SK-N-SH (cell line): ENCODE measurements at regions not wholly inside any gene's neighbourhood (a gene's known extent, or its start where the extent isn't known, plus 50 kb on each side); places are given as distances from the start of the nearest gene placed in this dataset.

Experiments used
- CTCF ChIA-PET: fragments of 300-600, 350-600 bp; formaldehyde crosslinking; extraction: SDS; loops from one replicate; lab custom pipeline; 2021; lab: Yijun Ruan, JAX
- POLR2A ChIA-PET: fragments of 350-600 bp; sonication (Branson Sonifier 250); formaldehyde crosslinking; extraction: SDS; loops from one replicate; lab custom pipeline; 2020; ENCODE audit warnings: antibody characterized with exemption, inconsistent platforms; lab: Yijun Ruan, JAX
- DNase-seq: peaks from one replicate; pipeline ENCODE4 v3.0.0; 2012
- H2AFZ ChIP-seq: fragments of 200-600 bp; sonication (generic); 2 replicates; pipeline ENCODE4 v1.8.1; 2016; ENCODE audit warnings: antibody characterized with exemption, mild to moderate bottlenecking, low read depth
- H3F3A ChIP-seq: fragments of 200-600 bp; sonication (generic); replicated peaks from 2 replicates; pipeline ENCODE3; 2016; ENCODE audit warnings: antibody characterized with exemption, mild to moderate bottlenecking; ENCODE audit not compliant: insufficient read depth
- H3K27ac ChIP-seq, 2 experiments: fragments of 200-500 bp in 1 of 2; fragments of 200-600 bp in 1 of 2; sonication (Bioruptor generic) in 1 of 2; sonication (generic), shearing (Covaris generic) in 1 of 2; 2 replicates each; pipeline versions ENCODE4 v1.5.1 to v1.6.1; 2014 to 2016; ENCODE audit warnings: low read depth in 2 of 2, inconsistent platforms in 1 of 2, low read length in 1 of 2, mild to moderate bottlenecking in 1 of 2, mixed read lengths in 1 of 2
- H3K27me3 ChIP-seq: fragments of 200-600 bp; sonication (generic), shearing (Covaris generic); 2 replicates; pipeline ENCODE4 v1.6.1; 2016; ENCODE audit warnings: mixed run types; ENCODE audit not compliant: insufficient read depth
- H3K36me3 ChIP-seq, 2 experiments: fragments of 200-500 bp in 1 of 2; fragments of 200-600 bp in 1 of 2; sonication (Bioruptor generic) in 1 of 2; sonication (generic) in 1 of 2; replicated peaks in 1 of 2; 2 replicates each; pipeline versions ENCODE3 to v1.5.1; 2014 to 2016; ENCODE audit warnings: low read length in 1 of 2, mild to moderate bottlenecking in 1 of 2; ENCODE audit not compliant: insufficient read depth in 2 of 2, control insufficient read depth in 1 of 2
- H3K4me1 ChIP-seq, 2 experiments: fragments of 200-500 bp in 1 of 2; fragments of 200-600 bp in 1 of 2; sonication (Bioruptor generic) in 1 of 2; sonication (generic), shearing (Covaris generic) in 1 of 2; 2 replicates each; pipeline versions ENCODE4 v1.5.1 to v1.6.1; 2014 to 2016; ENCODE audit warnings: low read depth in 1 of 2, low read length in 1 of 2, mixed run types in 1 of 2; ENCODE audit not compliant: insufficient read depth in 2 of 2, control insufficient read depth in 1 of 2
- H3K4me2 ChIP-seq: fragments of 200-600 bp; sonication (generic), shearing (Covaris generic); 2 replicates; pipeline ENCODE4 v1.6.1; 2017; ENCODE audit warnings: mixed run types
- H3K4me3 ChIP-seq, 2 experiments: fragments of 200-500 bp in 1 of 2; fragments of 200-600 bp in 1 of 2; sonication (Bioruptor generic) in 1 of 2; sonication (generic), shearing (Covaris generic) in 1 of 2; 2 replicates each; pipeline versions ENCODE4 v1.5.1 to v1.8.1; 2014 to 2016; ENCODE audit warnings: low read depth in 2 of 2, inconsistent platforms in 1 of 2, low read length in 1 of 2, mild to moderate bottlenecking in 1 of 2, mixed read lengths in 1 of 2, moderate library complexity in 1 of 2
- H3K79me2 ChIP-seq: fragments of 200-600 bp; sonication (generic); 2 replicates; pipeline ENCODE4 v1.8.1; 2017; ENCODE audit warnings: mild to moderate bottlenecking; ENCODE audit not compliant: insufficient read depth
- H3K9ac ChIP-seq: fragments of 200-600 bp; sonication (generic); 2 replicates; pipeline ENCODE4 v1.6.1; 2017; ENCODE audit warnings: mixed run types
- H3K9me2 ChIP-seq: fragments of 200-600 bp; sonication (generic); 2 replicates; pipeline ENCODE4 v1.6.1; 2017; ENCODE audit warnings: mixed run types
- H3K9me3 ChIP-seq: fragments of 200-600 bp; sonication (generic); 2 replicates; pipeline ENCODE4 v1.6.1; 2017; ENCODE audit warnings: mixed run types, mild to moderate bottlenecking, moderate library complexity
- H4K20me1 ChIP-seq: fragments of 200-600 bp; sonication (generic); 2 replicates; pipeline ENCODE4 v1.6.1; 2017; ENCODE audit warnings: mild to moderate bottlenecking, mixed run types; ENCODE audit not compliant: insufficient read depth
- CHD2 ChIP-seq: fragments of 150-350 bp; IDR thresholded peaks from 2 replicates; pipeline ENCODE4 v1.6.1; 2018; ENCODE audit warnings: low read length; ENCODE audit not compliant: partially characterized antibody
- ELF1 ChIP-seq: IDR thresholded peaks from 2 replicates; pipeline ENCODE4 v1.4.0; 2012
- EZH2phosphoT487 ChIP-seq: fragments of 200-600 bp; sonication (generic); IDR thresholded peaks from 2 replicates; pipeline ENCODE4 v1.6.1; 2017; ENCODE audit warnings: low read depth, mixed run types, mild to moderate bottlenecking, antibody characterized with exemption, moderate library complexity, borderline replicate concordance
- FOXJ3 ChIP-seq: sonication (generic); formaldehyde crosslinking; IDR thresholded peaks from 2 replicates; pipeline ENCODE4 v1.5.1; 2020; ENCODE audit warnings: mild to moderate bottlenecking, missing genetic modification reagents
- GABPA ChIP-seq: IDR thresholded peaks from 2 replicates; pipeline ENCODE4 v1.4.0; 2012; ENCODE audit warnings: low read depth, mild to moderate bottlenecking
- GATA2 ChIP-seq: sonication (generic); formaldehyde crosslinking; IDR thresholded peaks from 2 replicates; pipeline ENCODE4 v1.5.0; 2020; ENCODE audit warnings: mild to moderate bottlenecking, missing genetic modification reagents
- JUND ChIP-seq: IDR thresholded peaks from 2 replicates; pipeline ENCODE4 v1.4.0; 2012
- MEF2A ChIP-seq: IDR thresholded peaks from 2 replicates; pipeline ENCODE4 v1.4.0; 2012; ENCODE audit warnings: low read depth, borderline replicate concordance
- MXI1 ChIP-seq: IDR thresholded peaks from 2 replicates; pipeline ENCODE4 v1.6.1; 2012; ENCODE audit warnings: mild to moderate bottlenecking, low read depth, low read length, improper control_type of control experiment
- NFIC ChIP-seq: IDR thresholded peaks from 2 replicates; pipeline ENCODE4 v1.4.0; 2012; ENCODE audit warnings: borderline replicate concordance
- RCOR1 ChIP-seq: fragments of 150-350 bp; IDR thresholded peaks from 2 replicates; pipeline ENCODE4 v1.6.1; 2017; ENCODE audit warnings: antibody characterized with exemption, low read length
- RFX5 ChIP-seq: IDR thresholded peaks from 2 replicates; pipeline ENCODE4 v1.6.1; 2012; ENCODE audit warnings: mild to moderate bottlenecking, improper control_type of control experiment, low read length
- RXRA ChIP-seq: IDR thresholded peaks from 2 replicates; pipeline ENCODE4 v1.4.0; 2012; ENCODE audit warnings: low read depth, mild to moderate bottlenecking, borderline replicate concordance
- SIN3A ChIP-seq: IDR thresholded peaks from 2 replicates; pipeline ENCODE4 v1.6.1; 2012; ENCODE audit warnings: low read depth, mild to moderate bottlenecking, low read length, moderate library complexity, borderline replicate concordance
- SMC3 ChIP-seq: IDR thresholded peaks from 2 replicates; pipeline ENCODE4 v1.6.1; 2012; ENCODE audit warnings: low read depth, low read length, improper control_type of control experiment
- TEAD4 ChIP-seq: IDR thresholded peaks from 2 replicates; pipeline ENCODE4 v1.4.0; 2012; ENCODE audit warnings: mild to moderate bottlenecking, borderline replicate concordance; ENCODE audit not compliant: insufficient read depth
- whole genome bisulfite sequencing: methylation state at CpG from one replicate; pipeline ENCODE4 v1.1.6; 2017; ENCODE audit warnings: low lambda C conversion rate; 5-methylcytosine and 5-hydroxymethylcytosine counted together
- TF ChIP-seq, protein P1 (sequence below): IDR thresholded peaks from 2 replicates; pipeline ENCODE4 v1.6.1; 2012; ENCODE audit warnings: mild to moderate bottlenecking, low read depth, low read length, moderate library complexity
- TF ChIP-seq, protein P2 (sequence below): fragments of 200-600 bp; sonication (generic); IDR thresholded peaks from 2 replicates; pipeline ENCODE4 v1.6.1; 2017; ENCODE audit warnings: antibody characterized with exemption, mild to moderate bottlenecking, moderate library complexity
- TF ChIP-seq, protein P3 (sequence below): IDR thresholded peaks from 2 replicates; pipeline ENCODE4; 2012
- TF ChIP-seq, protein P4 (sequence below): fragments of 150-350 bp; IDR thresholded peaks from 2 replicates; pipeline ENCODE4 v1.6.1; 2016; ENCODE audit warnings: mild to moderate bottlenecking, low read depth, low read length

DNA sequence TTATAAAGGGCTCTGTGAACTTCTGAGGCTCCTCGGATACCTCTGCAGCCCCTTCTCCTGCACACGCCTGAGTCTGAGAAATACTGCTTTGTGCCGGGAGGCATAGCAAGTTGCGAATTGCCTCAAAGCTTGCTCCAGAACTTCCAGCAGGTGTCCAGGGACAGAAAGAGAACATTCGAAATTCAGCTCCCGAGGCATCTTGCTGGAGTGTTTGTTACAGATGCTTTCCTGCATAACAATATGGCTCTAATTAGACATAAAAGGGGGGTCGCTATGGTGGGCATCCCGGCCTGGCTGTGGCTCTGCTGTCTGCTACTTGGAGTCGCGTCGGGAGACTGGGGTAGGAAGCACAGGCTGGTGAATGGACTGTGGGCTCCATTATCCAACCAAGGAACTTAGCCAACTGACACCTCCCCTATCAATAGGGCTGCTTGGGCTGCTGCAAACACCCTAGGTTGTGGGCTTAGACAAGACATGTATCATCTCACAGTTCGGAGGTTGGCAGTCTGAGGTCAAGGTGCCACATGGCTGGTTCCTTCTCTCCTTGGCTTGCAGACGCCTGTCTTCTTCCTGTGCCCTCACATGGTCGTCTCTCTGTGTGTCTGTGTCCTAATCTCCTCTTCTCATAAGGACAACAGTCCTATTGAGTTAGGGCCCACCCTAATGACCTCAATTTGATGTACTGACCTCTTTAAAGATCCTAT lies 607.0 kb downstream of the NPHP4 start:
- Histone ChIP-seq H3K36me3 (no peaks in the 10 kb centered on the region), H3K9me2 (no peaks in the 10 kb centered on the region), H3K79me2 (no peaks in the 10 kb centered on the region), H3K4me3 (no peak overlapping the region), H3K4me1 (peaks cover 0 to 13% of the 10 kb centered on the region in 2 experiments; a peak in 1 of 4 replicates), H4K20me1 (no peaks in the 10 kb centered on the region), H3F3A (no peaks in the 10 kb centered on the region), H3K27me3 (no peaks in the 10 kb centered on the region), H3K27ac (no peak overlapping the region), H3K4me2 (no peak overlapping the region), H2AFZ (no peak overlapping the region), H3K9ac (no peak overlapping the region), H3K9me3 (no peaks in the 10 kb centered on the region)
- 28% methylated on average over 12 of the region's 14 CpGs for WGBS
- POLR2A ChIA-PET, result no interaction called here
- TF ChIP-seq, protein P1, sequence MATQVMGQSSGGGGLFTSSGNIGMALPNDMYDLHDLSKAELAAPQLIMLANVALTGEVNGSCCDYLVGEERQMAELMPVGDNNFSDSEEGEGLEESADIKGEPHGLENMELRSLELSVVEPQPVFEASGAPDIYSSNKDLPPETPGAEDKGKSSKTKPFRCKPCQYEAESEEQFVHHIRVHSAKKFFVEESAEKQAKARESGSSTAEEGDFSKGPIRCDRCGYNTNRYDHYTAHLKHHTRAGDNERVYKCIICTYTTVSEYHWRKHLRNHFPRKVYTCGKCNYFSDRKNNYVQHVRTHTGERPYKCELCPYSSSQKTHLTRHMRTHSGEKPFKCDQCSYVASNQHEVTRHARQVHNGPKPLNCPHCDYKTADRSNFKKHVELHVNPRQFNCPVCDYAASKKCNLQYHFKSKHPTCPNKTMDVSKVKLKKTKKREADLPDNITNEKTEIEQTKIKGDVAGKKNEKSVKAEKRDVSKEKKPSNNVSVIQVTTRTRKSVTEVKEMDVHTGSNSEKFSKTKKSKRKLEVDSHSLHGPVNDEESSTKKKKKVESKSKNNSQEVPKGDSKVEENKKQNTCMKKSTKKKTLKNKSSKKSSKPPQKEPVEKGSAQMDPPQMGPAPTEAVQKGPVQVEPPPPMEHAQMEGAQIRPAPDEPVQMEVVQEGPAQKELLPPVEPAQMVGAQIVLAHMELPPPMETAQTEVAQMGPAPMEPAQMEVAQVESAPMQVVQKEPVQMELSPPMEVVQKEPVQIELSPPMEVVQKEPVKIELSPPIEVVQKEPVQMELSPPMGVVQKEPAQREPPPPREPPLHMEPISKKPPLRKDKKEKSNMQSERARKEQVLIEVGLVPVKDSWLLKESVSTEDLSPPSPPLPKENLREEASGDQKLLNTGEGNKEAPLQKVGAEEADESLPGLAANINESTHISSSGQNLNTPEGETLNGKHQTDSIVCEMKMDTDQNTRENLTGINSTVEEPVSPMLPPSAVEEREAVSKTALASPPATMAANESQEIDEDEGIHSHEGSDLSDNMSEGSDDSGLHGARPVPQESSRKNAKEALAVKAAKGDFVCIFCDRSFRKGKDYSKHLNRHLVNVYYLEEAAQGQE, result no peak
- TF ChIP-seq, protein P2, sequence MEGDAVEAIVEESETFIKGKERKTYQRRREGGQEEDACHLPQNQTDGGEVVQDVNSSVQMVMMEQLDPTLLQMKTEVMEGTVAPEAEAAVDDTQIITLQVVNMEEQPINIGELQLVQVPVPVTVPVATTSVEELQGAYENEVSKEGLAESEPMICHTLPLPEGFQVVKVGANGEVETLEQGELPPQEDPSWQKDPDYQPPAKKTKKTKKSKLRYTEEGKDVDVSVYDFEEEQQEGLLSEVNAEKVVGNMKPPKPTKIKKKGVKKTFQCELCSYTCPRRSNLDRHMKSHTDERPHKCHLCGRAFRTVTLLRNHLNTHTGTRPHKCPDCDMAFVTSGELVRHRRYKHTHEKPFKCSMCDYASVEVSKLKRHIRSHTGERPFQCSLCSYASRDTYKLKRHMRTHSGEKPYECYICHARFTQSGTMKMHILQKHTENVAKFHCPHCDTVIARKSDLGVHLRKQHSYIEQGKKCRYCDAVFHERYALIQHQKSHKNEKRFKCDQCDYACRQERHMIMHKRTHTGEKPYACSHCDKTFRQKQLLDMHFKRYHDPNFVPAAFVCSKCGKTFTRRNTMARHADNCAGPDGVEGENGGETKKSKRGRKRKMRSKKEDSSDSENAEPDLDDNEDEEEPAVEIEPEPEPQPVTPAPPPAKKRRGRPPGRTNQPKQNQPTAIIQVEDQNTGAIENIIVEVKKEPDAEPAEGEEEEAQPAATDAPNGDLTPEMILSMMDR, result no peak
- TF ChIP-seq NFIC, result no peak
- TF ChIP-seq GATA2 (CRISPR knock-in tag), result no peak
- TF ChIP-seq CHD2, result no peak
- TF ChIP-seq RCOR1, result no peak
- no peak for TF ChIP-seq TEAD4
- TF ChIP-seq RXRA, result no peak
- TF ChIP-seq FOXJ3 (CRISPR knock-in tag), result no peak
- no peak for TF ChIP-seq MXI1
- TF ChIP-seq, protein P3, sequence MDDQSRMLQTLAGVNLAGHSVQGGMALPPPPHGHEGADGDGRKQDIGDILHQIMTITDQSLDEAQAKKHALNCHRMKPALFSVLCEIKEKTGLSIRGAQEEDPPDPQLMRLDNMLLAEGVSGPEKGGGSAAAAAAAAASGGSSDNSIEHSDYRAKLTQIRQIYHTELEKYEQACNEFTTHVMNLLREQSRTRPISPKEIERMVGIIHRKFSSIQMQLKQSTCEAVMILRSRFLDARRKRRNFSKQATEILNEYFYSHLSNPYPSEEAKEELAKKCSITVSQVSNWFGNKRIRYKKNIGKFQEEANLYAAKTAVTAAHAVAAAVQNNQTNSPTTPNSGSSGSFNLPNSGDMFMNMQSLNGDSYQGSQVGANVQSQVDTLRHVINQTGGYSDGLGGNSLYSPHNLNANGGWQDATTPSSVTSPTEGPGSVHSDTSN, result no peak
- TF ChIP-seq SIN3A, result no peak
- TF ChIP-seq ELF1, result no peak
- TF ChIP-seq, protein P4, sequence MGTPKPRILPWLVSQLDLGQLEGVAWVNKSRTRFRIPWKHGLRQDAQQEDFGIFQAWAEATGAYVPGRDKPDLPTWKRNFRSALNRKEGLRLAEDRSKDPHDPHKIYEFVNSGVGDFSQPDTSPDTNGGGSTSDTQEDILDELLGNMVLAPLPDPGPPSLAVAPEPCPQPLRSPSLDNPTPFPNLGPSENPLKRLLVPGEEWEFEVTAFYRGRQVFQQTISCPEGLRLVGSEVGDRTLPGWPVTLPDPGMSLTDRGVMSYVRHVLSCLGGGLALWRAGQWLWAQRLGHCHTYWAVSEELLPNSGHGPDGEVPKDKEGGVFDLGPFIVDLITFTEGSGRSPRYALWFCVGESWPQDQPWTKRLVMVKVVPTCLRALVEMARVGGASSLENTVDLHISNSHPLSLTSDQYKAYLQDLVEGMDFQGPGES, result no peak
- TF ChIP-seq SMC3, result no peak
- no peak for TF ChIP-seq GABPA
- no peak for TF ChIP-seq RFX5
- TF ChIP-seq MEF2A, result no peak
- TF ChIP-seq JUND, result no peak
- TF ChIP-seq EZH2phosphoT487, result no peak
- CTCF ChIA-PET, result interaction anchor here (0.7 kb wide), 1 partner anchor 285 kb away, joined by 3 read pairs; no protein-coding TSS in a partner anchor
- DNase-seq, result no peak
